Lower leg skin (tissue), 4 donors: ENCODE measurements at regions not wholly inside any gene's neighbourhood (a gene's known extent, or its start where the extent isn't known, plus 50 kb on each side); places are given as distances from the start of the nearest gene placed in this dataset.

ENCODE experiments used
- DNase-seq, 2 donors: peaks; one replicate each; pipeline ENCODE4 v3.0.0-alpha.2; 2019; ENCODE audit warnings: low spot score in 2 of 2
- H3K4me3 ChIP-seq: fragments of 200-600 bp; sonication (generic); 2 replicates; pipeline ENCODE4 v1.5.1; 2017; ENCODE audit warnings: mild to moderate bottlenecking, low read depth; ENCODE audit not compliant: poor library complexity, severe bottlenecking
- POLR2A ChIP-seq, 2 donors: fragments of 450-650 bp; IDR thresholded peaks; one replicate each; pipeline ENCODE4 v1.6.1; 2016 to 2017; ENCODE audit warnings: antibody characterized with exemption in 2 of 2, mild to moderate bottlenecking in 1 of 2, moderate library complexity in 1 of 2
- WGBS, 2 donors: methylation state at CpG; one replicate each; pipeline ENCODE4 v1.1.5; 2018; 5-methylcytosine and 5-hydroxymethylcytosine counted together
- intact Hi-C: fragments of 100-400 bp; cut with DNase I; formaldehyde crosslinking; loops from one replicate; pipeline ENCODE4 v1.15.0; 2023; ENCODE audit warnings: low total_unique reads
- TF ChIP-seq, protein P1 (sequence below), 3 donors: fragments of 450-650 bp; IDR thresholded peaks; one replicate each; pipeline ENCODE4 v1.5.1; 2016; ENCODE audit warnings: antibody characterized with exemption in 3 of 3, mild to moderate bottlenecking in 3 of 3, moderate library complexity in 2 of 3

DNA sequence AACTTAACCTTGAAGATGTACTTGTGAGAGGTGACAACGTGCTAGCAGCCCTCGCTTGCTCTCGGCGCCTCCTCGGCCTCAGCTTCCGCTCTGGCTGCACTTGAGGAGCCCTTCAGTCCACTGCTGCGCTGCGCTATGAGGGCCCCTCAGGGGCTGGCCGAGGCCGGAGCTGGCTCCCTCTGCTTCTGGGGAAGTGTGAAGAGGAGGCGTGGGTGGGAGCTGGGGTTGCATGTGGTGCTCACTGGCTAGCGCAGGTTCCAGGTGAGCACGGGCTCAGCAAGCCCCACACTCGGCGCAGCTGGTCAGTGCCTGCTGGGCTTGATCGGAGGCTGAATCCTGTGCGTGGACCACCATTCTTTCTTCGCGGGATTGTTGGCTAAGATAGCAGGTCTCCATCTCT is 166.1 kb downstream of the MRPS30 start:
- DNase-seq, result no peak
- intact Hi-C loops, result no loop called here
- TF ChIP-seq POLR2A (IDR thresholded peaks at IDR 0.05), result no peak
- TF ChIP-seq, protein P1, sequence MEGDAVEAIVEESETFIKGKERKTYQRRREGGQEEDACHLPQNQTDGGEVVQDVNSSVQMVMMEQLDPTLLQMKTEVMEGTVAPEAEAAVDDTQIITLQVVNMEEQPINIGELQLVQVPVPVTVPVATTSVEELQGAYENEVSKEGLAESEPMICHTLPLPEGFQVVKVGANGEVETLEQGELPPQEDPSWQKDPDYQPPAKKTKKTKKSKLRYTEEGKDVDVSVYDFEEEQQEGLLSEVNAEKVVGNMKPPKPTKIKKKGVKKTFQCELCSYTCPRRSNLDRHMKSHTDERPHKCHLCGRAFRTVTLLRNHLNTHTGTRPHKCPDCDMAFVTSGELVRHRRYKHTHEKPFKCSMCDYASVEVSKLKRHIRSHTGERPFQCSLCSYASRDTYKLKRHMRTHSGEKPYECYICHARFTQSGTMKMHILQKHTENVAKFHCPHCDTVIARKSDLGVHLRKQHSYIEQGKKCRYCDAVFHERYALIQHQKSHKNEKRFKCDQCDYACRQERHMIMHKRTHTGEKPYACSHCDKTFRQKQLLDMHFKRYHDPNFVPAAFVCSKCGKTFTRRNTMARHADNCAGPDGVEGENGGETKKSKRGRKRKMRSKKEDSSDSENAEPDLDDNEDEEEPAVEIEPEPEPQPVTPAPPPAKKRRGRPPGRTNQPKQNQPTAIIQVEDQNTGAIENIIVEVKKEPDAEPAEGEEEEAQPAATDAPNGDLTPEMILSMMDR (IDR thresholded peaks at IDR 0.05), result no peak
- no peak overlapping the region for H3K4me3 ChIP-seq
- WGBS, 2 donors, result 93 to 95% methylated on average over 19 of the region's 19 CpGs

DNA sequence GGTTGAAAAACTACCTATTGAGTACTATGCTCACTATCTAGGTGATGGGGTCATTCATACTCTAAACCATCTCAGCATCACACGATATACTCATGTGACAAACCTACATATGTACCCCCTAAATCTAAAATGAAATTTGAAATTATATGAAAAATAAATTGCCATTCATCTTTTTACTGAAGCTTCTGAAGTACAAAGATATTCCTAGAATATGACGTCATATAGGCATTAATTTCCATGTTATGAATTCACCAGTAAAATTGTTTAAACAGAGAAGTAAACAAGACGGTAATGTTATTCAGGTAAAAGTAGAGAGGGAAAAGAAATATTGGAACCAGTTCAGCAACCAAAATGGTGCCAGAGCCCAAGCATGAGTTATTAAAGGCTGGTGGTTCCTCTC is 173.0 kb downstream of the MRPS30 start:
- DNase-seq, result no peak
- 86 to 88% methylated on average over 3 of the region's 3 CpGs for WGBS, 2 donors
- intact Hi-C loops, result no loop called here
- TF ChIP-seq, protein P1 (IDR thresholded peaks at IDR 0.05), result no peak
- no peak for TF ChIP-seq POLR2A (IDR thresholded peaks at IDR 0.05)
- H3K4me3 ChIP-seq, result no peak overlapping the region

DNA sequence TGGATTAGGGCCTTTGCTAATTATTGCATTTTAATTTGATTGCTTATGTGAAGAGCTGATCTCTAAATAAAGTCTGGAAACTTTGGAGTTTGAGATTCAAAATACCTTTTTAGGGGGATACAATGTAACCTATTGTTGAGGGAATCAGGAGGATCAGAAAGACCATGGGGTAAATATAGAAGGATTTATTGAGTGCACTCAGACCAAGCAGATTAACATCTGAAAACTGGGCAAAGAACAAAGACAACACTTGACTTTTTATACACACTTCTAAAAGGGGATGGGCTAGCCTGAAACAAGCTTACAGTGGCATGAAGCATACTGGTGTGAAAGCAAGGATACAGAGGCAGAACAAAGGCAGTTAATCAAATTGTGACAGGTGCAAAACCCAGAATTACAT is 174.3 kb downstream of the MRPS30 start:
- no peak for DNase-seq
- TF ChIP-seq, protein P1 (IDR thresholded peaks at IDR 0.05), result no peak
- TF ChIP-seq POLR2A (IDR thresholded peaks at IDR 0.05), result no peak
- intact Hi-C loops, result no loop called here

DNA sequence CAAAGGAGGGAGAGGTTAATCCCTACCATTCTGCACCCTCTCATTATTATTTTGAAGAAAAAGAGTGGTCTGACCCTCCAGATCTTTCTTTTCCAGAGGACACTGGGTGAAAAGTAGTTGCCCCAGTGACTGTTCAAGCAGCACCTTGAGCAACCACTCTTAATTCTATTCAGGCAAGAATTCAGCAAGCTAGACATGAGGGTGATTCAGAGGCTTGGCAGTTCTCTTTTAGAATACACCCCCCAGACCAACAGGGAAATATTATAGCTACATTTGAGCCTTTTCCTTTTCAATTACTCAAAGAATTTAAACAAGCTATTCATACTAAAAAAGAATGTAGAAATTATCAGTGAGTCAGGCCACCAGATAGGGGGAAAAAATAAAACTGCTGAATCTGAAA is 178.3 kb downstream of the MRPS30 start:
- DNase-seq, result no peak
- TF ChIP-seq, protein P1 (IDR thresholded peaks at IDR 0.05), result no peak
- TF ChIP-seq POLR2A (IDR thresholded peaks at IDR 0.05), result no peak
- no peak overlapping the region for H3K4me3 ChIP-seq
- intact Hi-C loops, result no loop called here

More for the DNA sequence above, 174.3 kb downstream of the MRPS30 start:
- no peak overlapping the region for H3K4me3 ChIP-seq

DNA sequence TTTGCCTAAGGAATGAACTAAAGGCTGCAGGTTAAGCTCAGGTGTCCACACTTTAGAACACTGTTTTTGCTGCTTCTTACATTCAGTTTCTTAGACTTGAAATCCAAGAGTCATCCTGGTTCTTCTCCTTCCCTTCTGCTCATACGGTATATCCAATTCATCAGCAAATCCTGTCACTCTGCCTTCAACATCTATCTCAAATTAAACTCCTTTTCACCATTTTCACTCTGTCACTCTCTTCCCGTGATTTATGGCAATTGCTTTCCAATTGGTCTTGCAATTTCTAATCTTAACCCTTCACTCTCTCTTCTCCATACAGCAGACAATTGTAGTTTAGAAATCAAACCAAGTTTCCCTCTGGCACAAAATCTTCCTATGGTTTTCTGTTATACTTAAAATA is 182.9 kb downstream of the MRPS30 start:
- 62 to 64% methylated on average over 2 of the region's 2 CpGs for WGBS, 2 donors
- TF ChIP-seq, protein P1 (IDR thresholded peaks at IDR 0.05), result no peak
- intact Hi-C loops, result no loop called here
- DNase-seq, result no peak
- no peak overlapping the region for H3K4me3 ChIP-seq

DNA sequence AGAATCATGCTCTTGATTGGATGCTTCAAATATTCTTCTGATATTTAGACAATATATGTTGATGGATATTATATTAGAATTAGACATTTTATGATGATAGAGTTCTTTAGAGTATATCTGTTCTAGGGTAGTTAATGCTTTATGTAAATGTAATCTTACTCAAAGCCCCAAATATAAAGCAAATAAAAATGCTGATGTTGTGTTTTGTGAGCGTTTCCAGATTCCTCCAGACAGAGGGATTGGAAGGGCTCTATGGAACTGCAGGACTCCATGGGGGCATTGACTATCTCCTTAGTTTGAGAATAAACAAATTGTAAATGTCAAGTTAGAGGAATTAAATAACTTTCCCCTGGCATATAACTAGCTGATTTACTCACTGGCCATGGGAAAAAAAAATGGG is 184.5 kb downstream of the MRPS30 start:
- DNase-seq, result no peak
- H3K4me3 ChIP-seq, result no peak overlapping the region
- intact Hi-C loops, result no loop called here
- TF ChIP-seq, protein P1 (IDR thresholded peaks at IDR 0.05), result no peak
- no peak for TF ChIP-seq POLR2A (IDR thresholded peaks at IDR 0.05)
- 82 to 83% methylated on average over 1 of the region's 1 CpG for WGBS, 2 donors
